Stomach (tissue), 4 donors: ENCODE measurements at regions not wholly inside any gene's neighbourhood (a gene's known extent, or its start where the extent isn't known, plus 50 kb on each side); places are given as distances from the start of the nearest gene placed in this dataset.

Source experiments
- POLR2A ChIP-seq, 4 donors: fragments of 450-650 bp; IDR thresholded peaks; one replicate each; pipeline ENCODE4 v1.6.1; 2016; ENCODE audit warnings: antibody characterized with exemption in 4 of 4, control low read depth in 2 of 4, mild to moderate bottlenecking in 1 of 4, moderate library complexity in 1 of 4
- POLR2AphosphoS5 ChIP-seq, 3 donors: sonication (generic); formaldehyde crosslinking; IDR thresholded peaks; one replicate each; pipeline ENCODE4 v1.6.1; 2016; ENCODE audit warnings: antibody characterized with exemption in 3 of 3
- TF ChIP-seq, protein P1 (sequence below), 7 experiments: fragments of 450-650 bp in 4 of 7; fragments of 200-600 bp in 3 of 7; sonication (generic) in 3 of 7; IDR thresholded peaks; one replicate each; pipeline ENCODE4 v1.5.1; 2016 to 2019; ENCODE audit warnings: antibody characterized with exemption in 7 of 7, control low read depth in 2 of 7, mild to moderate bottlenecking in 1 of 7

DNA sequence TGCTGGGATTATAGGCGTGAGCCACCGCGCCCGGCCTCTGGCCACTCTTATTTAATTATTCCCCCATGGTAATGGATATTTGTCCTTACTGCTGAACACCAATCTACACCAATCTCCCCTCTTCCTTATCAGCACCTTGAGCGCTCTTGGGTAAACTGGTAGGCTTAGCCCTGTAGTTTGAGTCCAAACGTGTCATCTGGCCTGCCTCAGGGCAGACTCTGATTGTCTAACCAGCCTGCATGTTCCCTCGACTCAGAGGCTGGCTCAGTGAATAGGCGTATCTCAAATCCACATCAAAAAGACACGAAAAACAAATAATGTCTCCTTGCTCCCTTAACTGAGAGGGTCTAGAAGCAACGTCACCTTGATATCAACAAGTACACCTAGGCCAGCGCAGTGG, 260.9 kb downstream of the TFAP2C start:
- TF ChIP-seq, protein P1, sequence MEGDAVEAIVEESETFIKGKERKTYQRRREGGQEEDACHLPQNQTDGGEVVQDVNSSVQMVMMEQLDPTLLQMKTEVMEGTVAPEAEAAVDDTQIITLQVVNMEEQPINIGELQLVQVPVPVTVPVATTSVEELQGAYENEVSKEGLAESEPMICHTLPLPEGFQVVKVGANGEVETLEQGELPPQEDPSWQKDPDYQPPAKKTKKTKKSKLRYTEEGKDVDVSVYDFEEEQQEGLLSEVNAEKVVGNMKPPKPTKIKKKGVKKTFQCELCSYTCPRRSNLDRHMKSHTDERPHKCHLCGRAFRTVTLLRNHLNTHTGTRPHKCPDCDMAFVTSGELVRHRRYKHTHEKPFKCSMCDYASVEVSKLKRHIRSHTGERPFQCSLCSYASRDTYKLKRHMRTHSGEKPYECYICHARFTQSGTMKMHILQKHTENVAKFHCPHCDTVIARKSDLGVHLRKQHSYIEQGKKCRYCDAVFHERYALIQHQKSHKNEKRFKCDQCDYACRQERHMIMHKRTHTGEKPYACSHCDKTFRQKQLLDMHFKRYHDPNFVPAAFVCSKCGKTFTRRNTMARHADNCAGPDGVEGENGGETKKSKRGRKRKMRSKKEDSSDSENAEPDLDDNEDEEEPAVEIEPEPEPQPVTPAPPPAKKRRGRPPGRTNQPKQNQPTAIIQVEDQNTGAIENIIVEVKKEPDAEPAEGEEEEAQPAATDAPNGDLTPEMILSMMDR (IDR thresholded peaks at IDR 0.05), result no peak
- TF ChIP-seq POLR2A (IDR thresholded peaks at IDR 0.05) (no peak), POLR2AphosphoS5 (IDR thresholded peaks at IDR 0.05) (no peak)
